Right renal pelvis (tissue), 4 donors: ENCODE measurements at regions not wholly inside any gene's neighbourhood (a gene's known extent, or its start where the extent isn't known, plus 50 kb on each side); places are given as distances from the start of the nearest gene placed in this dataset.
"Not testable (repeated sequence)": the region's sequence is repeated elsewhere in the genome, so short reads cannot be mapped to it uniquely, and the experiment has no call there.

Experiments
- DNase-seq, 4 donors: peaks; one replicate each; pipeline ENCODE4 v3.0.0-alpha.2; 2013; ENCODE audit warnings: low read depth in 4 of 4, low spot score in 3 of 4, missing footprints in 1 of 4

DNA sequence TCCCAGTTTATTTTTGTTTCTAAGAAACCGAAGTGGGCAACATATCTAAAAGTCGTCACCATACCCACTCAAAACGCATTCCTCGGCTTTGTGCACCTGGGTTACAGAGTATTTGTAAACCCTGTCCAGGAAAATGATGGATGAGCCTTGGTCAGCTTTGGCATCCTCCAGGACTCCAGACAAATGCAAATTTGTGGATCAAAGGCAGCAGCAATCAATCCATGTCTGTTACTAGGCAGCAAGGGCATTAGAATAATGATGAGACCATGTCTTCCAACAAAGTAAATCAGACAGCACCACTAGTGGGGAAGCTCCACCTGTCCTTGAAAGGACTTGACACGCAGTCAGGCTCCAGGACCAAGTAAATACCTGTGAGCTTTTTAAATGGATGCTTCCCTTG lies 672.6 kb upstream of the GYPC start:
- DNase-seq, result no peak

DNA sequence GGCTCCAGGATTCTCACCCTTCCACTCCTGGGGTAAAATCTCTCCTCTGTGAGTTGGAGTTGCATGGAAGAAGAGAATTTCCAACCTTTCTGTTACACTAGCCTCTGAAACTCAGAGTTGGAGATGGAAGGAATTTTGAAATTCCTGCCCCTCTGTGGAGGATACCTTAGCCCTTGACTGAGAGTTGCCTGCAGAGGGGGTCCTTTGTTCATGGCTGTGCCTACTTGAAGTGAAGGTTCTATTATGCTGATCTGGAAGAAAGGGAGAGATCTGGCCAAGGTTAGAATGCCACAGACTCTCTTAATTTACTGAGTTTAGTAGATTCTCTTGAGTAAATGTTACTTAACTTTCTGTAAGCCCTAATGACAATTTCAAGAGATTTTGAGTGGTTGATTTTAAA lies 626.6 kb upstream of the GYPC start:
- no peak for DNase-seq

DNA sequence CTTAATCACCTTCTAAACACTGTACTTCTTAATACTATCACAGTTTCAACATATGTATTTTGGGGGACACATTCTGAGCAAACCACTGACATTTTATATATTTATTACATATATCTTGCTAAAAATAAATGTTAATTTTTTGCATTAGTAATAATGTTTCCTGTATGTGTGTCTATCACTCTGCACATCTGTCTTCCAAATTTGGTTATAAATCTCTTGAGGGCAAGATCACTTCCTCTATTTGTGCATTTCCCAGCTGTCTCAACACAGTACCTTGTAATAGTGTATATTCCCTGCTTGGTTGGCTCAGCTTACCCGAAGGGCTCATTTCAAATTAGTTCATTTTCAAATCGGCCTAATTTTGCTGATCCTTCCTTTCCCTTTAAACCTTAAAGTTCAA lies 617.1 kb upstream of the GYPC start:
- DNase-seq, result no peak

DNA sequence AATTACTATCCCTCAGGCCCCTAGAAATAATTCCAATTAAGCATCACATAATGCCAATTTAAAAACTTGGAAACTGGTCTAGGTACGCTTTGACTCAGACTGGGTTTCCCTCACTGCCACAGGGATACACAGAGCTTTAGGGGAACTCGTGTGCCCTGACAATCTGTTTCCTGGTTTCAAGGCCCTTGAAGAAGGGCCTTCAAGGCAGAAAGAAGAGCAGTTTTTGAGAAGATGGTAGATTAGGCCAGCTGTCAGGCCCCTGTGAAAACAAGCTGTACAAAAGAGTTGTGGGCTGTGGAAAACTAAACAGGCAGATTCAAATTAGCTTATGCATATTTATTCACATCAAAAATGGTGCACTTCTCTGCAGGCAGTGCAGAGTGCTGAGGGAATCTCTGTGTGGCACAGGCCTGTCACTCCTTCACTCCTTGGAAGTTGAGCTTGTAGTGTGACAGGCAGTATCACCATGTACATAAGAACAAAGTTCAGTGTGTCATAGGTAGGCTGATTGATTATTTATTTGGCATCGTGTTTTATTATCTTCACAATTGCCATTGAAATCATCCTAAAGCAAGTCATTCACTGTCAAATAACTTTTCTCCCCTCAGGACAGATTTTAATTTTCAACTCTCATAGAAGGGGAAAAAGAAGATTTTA lies 614.4 kb upstream of the GYPC start:
- no peak for DNase-seq

DNA sequence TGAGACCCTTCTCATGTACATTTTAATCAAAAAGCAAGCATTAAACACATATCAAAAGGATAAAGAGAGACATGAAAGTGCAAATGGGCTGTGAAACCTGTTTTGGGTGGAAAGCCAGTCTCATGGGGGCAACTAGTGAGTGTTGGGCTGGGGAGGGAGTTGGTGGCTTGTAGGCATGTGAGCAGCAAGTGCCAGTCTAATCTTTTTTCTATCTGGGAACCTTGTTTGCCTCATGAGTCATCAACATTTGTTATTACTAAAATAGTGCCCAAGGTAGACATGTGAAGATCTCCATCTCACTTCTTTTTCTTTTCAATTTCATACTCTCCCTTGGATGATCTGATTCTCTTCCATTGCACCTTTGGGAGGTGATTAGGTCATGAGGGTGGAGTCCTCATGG lies 613.9 kb upstream of the GYPC start:
- DNase-seq, result no peak

DNA sequence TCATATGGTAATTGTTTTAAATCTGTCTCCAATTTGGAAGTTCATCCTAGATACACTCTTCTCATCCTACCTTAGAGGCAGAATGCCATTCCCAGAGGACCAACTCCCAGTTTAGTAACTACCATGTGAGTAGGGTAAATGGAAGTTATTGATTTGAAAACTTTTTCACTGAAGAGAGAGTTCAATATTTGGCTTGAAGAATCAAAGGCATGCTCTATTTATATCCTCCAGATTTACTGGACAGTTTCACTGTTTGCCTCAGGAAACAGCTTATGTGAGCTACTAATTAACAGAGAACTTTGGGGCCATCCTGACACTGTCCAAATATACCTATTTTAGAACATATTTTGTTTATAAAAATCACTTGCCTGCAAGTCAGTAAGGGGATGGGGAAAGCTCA lies 607.2 kb upstream of the GYPC start:
- DNase-seq, result no peak

DNA sequence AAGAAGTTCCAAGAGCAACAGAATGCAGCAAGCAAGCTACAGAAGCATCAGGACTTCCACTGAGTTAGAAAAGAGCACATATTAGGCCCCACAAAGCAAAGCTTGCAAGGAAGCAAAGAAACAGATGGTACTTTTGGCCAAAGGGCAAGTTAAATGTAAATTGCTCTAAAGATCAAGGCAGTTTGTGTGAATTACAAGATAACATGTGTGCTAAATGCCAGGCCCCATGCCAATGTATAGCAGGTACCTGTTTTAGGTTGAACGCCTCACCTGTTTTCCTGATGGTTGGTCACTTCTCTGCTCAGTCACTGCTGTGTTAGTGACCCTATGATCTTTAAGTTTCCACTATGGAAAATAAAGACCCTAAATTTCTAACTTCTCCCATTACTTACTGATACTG lies 606.5 kb upstream of the GYPC start:
- no peak for DNase-seq

DNA sequence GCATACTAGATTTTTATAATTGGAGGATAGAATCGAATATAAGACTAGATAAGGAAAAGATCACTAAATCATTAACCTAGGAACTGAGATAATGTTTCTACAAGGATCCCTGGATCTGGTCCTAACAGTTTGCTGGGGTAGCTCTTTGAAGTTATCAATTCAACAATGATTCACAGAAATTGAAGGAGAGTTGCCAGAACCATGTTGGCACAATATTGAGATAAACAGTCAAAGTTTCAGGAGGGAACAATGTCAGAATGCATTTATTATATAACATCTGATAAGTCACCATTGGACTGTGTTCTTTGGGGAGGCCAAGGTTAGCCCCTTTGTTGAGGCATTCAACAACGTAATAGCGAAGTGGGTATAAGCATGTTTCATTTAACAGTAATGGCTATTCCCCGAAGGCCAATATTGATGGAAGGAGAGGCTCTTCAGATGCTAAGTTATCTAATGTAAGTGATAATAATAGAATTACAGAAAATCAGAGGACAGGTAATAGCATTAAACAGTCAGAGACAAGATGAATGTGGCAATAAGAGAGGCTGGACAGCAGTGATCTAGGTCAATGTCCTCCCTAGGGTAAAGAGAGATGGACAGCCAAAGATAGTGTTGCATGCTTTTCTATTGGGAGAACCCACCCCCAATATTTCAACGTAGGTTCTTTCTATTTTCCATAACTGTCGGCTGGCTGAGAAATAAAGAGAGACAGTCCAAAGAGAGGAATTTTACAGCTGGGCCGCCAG lies 604.8 kb upstream of the GYPC start:
- DNase-seq, result no peak

DNA sequence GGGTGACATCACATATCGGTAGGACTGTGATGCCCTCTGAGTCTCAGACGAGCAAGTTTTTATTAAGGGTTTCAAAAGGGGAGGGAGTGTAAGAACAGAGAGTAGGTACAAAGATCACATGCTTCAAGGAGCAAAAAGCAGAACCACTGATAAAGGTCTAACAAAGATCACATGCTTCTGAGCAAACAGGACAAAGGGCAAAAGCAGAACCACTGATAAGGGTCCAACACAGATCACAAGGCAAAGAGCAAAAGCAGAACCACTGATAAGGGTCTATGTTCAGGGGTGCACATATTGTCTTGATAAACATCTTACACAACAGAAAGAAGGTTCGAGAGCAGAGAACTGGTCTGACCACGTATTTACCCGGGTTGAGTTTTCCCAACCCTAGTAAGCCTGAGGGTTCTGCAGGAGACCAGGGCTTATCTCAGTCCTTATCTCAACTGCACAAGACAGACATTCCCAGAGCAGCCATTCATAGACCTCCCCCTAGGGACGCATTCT lies 604.2 kb upstream of the GYPC start:
- not testable (repeated sequence) for DNase-seq

DNA sequence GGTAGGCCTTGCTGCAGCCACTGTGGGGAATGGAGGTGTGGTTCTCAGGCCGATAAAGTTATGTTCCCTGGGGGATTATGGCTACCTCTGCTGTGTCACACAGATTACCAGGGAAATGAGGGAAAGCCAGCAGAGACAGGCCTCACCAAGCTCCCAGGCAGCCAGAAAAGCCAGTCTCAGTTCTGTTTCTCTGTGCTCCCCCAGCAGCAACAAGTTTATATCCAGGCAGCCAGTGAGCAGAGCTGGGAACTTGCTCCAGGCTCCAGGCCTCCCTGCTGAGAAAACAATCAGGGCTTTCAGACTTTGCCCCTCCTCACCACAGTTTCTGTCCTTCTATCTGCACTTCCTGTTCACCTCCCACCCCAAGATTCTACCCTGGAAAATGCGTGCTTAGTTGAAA lies 596.6 kb upstream of the GYPC start:
- no peak for DNase-seq

DNA sequence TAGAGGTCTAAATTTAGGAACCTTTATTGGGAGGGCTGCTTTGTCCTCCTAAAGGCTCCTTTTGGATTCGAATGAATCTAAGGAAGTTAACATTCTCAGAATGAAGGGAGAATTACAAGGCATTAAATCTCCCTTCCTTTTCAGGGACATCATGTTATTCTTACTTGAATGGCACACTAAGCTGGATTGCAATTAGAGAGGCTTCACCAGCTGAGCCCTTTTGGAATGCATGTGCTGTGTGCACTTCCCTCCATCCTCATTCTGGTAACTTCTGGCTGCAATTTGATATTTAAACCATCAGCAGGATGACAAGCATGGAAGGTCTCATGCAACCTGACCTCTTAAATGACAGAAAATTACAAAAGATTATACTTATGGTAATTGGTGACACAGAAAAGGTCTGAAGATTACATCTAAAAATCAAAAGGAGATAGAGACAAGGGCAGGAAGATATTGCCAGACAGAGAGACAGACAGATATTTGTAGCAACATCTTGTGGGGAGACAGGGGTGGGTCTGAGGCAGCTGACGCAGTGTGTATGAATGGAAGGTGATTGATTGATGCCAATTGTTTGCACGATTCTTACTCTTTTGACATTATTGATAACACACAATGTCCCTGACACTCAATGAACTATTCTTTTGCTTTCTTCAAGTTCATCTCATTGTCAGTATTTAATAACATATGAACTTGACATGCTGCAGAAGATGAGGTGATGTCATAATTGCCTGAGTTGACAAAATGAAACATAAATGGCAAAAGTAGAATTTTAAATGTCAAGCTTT lies 570.8 kb upstream of the GYPC start:
- no peak for DNase-seq

DNA sequence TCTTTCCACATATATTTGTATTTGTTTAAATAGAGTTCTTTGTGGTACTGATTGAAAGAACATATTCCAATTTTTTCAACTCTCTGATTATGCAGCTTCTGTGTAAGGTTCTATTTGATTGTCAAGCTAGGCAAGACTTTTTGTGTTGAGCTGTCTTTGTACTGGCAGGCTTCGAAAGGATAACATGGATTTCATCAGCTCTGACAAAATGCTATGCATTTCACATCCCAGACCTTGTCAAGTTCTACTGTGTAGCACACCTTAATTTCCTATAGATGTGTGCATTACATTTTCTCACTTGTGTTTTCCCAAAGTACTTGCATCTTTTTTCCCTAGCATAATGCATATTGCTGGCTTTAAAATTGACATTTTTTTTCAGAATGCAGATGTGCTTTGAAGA lies 555.0 kb upstream of the GYPC start:
- no peak for DNase-seq

DNA sequence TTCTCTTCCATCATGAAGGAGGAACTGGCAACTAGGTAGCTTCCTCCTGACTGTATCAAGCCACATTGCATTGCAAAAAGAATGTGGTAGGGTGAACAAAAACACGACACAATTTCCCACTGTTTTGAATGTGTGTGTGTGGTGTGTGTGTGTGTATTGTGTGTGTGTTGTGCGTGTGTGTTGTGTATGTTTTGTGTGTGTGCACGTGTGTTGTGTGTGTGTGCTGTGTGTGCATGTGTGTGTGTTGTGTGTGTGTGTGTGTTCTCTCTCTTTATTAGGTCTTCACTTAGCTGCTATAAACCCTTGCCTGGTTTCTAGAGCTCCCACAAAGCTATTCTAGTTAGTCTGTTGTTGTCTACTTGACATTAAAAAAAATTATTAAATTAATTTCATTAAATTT lies 550.0 kb upstream of the GYPC start:
- no peak for DNase-seq

DNA sequence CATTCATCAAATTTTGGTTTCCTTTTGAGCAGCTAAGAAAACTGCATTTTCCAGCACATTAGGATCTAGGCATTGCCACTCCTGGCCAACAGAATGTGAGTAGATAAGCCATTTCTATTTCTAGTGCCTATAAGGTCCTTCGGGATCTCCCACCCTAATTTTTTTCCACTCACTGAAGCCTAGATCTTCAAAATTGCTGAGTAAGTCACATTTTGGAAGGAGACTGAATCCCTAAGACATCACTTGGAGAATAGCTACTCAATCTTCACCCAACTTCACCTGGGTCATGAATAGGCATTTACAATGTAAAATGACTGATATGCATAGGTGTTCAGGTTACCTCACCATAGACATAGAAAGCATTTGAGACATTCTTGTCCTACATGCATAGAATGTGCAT lies 548.1 kb upstream of the GYPC start:
- DNase-seq, result no peak

DNA sequence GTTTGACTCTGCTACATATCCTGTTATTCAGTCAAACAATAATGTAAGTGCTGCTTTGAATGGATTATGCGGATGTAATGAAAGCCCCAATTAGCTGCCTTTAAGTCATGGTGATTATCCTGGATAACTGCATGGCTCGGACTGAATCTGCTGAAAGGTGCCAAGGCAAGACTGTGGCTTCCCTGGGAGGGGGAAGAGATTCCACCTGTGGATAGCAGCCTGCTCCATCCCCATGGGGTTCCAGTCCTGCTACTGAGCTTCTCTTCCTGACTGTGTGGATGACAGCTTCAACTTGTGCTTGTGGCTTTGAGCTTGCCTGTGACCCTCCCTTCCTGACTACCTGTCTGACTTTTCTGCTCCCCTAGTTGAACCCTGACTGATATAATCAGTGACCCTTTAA lies 540.0 kb upstream of the GYPC start:
- no peak for DNase-seq

DNA sequence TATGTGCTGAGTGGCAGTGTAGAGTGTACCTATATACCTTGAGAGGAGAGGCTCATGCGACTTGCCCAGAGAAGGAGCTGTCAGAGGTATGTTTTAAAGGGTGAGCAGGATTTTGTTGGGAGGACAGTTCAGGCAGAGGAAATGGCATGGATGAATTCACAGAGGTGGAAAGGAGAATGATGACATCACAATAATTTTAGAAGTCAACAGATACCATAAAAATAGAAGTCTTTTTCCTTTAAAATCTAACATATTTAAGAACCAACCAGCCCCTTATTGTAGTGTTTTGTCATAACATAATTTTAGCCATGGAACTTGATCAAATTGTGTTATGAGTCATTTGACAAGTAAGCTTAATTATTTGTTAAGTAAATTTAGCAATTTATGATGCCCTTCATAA lies 538.1 kb upstream of the GYPC start:
- no peak for DNase-seq

DNA sequence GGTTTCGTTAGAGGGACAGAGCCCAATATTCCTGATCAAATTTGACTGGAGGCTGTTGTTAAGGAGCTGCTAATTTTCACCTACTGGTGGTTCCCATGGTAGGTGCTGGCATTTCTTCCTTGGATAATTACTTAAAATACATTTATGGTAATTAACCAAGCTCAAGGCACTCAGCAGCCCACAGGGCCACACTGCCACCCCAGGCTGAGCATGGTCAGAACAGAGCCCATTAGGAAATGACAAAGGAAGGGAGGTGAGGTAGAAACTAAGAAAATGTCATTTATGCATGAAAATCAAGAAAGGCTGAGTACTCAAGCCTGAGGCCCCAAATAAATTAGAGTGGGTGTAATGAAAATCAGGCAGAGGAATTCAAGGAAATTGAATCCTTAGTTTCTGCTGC lies 510.2 kb upstream of the GYPC start:
- DNase-seq, result no peak

DNA sequence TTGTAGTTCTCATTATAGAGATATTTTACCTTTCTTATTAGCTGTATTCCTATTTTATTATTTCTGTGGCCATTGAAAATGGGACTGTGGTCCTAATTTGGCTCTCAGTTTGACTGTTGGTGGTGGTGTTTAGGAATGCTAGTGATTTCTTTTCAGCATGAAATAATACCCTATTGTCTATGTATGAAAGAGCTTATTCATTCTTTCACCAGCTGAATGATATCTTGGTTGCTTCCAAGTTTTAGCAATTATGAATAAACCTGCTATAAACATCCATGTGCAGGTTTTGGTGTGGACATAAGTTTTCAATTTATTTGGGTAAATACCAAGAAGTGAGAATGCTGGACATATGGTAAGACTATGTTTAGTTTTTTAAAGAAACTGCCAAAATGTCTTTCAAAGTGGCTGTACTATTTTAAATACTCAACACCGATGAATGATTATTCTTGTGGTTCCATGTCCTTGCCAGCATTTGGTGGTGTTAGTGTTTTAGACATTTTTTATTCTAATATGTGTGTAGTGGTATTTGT lies 501.6 kb upstream of the GYPC start:
- no peak for DNase-seq

DNA sequence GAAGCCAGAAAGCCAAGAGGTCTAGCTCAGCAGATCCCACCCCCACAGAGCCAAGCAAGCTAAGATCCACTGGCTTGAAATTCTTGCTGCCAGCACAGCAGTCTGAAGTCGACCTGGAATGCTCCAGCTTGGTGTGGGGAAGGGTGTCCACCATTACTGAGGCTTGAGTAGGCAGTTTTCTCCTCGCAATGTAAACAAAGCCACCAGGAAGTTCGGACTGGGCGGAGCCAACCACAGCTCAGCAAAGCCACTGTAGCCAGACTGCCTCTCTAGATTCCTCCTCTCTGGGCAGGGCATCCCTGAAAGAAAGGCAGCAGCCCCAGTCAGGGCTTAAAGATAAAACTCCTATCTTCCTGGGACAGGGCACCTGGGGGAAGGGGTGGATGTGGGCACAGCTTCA lies 495.0 kb upstream of the GYPC start:
- DNase-seq, result not testable (repeated sequence)

DNA sequence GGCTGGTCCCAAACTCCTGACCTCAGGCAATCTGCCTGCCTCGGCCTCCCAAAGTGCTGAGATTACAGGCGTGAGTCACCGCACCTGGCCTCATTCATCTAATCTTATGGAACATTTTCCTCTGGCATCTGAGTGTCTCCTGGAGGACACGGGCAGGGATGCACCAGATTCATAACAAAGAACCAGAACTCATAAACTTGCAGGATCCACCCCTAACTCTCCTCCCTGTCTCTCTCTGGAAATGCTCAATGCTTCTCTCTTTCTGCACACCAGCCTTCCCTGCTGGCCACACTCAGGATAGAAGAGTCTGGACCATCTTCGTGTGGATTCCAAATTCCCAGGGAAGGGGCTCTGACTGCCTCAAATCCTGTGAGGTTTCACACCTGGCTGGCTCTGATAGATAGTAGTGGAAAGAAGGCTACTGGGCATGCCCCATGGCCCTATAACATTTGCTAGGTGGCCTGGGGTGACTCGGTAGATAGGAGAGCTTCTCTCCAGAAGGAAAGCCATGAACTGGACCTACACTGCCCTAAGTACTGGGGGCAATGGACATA lies 483.2 kb upstream of the GYPC start:
- no peak for DNase-seq

DNA sequence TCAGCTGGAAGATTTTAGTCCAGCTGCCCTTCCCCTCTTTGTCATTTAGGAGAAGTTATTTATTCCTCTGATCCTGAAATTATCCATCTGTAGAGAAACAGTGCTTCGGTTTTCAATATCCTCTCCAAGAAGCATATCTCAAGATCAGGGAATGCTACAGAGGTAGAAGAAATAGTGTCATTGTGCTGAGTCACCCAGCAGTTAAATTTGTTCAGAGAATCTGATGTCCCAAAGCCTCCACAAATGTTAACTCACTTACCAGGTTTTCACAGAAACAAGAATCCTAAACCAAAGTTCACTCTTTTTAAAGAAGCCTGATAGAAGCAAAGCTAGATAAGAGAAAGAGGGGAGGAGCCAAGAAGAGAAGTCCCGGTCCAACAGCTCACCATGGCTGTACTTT lies 480.7 kb upstream of the GYPC start:
- DNase-seq, result no peak
